Aorta (tissue), 5 donors: ENCODE measurements at regions not wholly inside any gene's neighbourhood (a gene's known extent, or its start where the extent isn't known, plus 50 kb on each side); places are given as distances from the start of the nearest gene placed in this dataset.

ENCODE experiments used
- ATAC-seq: fragments of 200-7000 bp; cut with Tn5 transposase; one replicate; pipeline ENCODE4 v1.9.1; 2022; ENCODE audit warnings: moderate library complexity; ENCODE audit not compliant: low FRiP score
- DNase-seq, 2 donors: peaks; one replicate each; pipeline ENCODE4 v3.0.0-alpha.2; 2020
- H3K27ac ChIP-seq, 2 donors: one replicate each; pipeline ENCODE4 v1.5.1; 2013; ENCODE audit warnings: low read length in 2 of 2, mild to moderate bottlenecking in 2 of 2, moderate library complexity in 2 of 2, control low read depth in 1 of 2, inconsistent platforms in 1 of 2, low read depth in 1 of 2
- H3K27me3 ChIP-seq, 2 donors: one replicate each; pipeline ENCODE4 v1.6.1; 2013; ENCODE audit warnings: control low read depth in 1 of 2, low read length in 1 of 2, mild to moderate bottlenecking in 1 of 2, moderate library complexity in 1 of 2; ENCODE audit not compliant: insufficient read depth in 2 of 2, control insufficient read depth in 1 of 2
- H3K36me3 ChIP-seq, 2 donors: one replicate each; pipeline ENCODE4 v1.6.1; 2013; ENCODE audit warnings: control low read depth in 1 of 2, low read length in 1 of 2, mild to moderate bottlenecking in 1 of 2; ENCODE audit not compliant: insufficient read depth in 2 of 2, control insufficient read depth in 1 of 2
- H3K4me1 ChIP-seq, 2 donors: one replicate each; pipeline ENCODE4 v1.6.1; 2013; ENCODE audit warnings: low read length in 2 of 2, control low read depth in 1 of 2, mild to moderate bottlenecking in 1 of 2, moderate library complexity in 1 of 2; ENCODE audit not compliant: insufficient read depth in 2 of 2, control insufficient read depth in 1 of 2
- H3K4me3 ChIP-seq, 2 donors: one replicate each; pipeline ENCODE4 v1.5.1; 2013; ENCODE audit warnings: low read length in 2 of 2, control low read depth in 1 of 2, mild to moderate bottlenecking in 1 of 2
- H3K9me3 ChIP-seq: one replicate; pipeline ENCODE4 v1.6.1; 2013; ENCODE audit warnings: mild to moderate bottlenecking, low read length; ENCODE audit not compliant: control insufficient read depth
- WGBS, 2 donors: extraction: QIAGEN DNeasy Blood & Tissue Kit; methylation state at CpG; one replicate each; pipeline ENCODE4 v1.1.7; 2013; 5-methylcytosine and 5-hydroxymethylcytosine counted together
- intact Hi-C, 2 donors: fragments of 100-400 bp; cut with DNase I; formaldehyde crosslinking; loops; one replicate each; pipeline versions ENCODE4 v1.14.2 to v1.15.0; 2022
- donor health status: healthy with polysubstance abuse.
- donor health status: Bipolar disorder and iron deficiency.
- donor health status: DM: no; HTN: no; CAD: no.
- donor health status: DM: no; HTN: no; CAD: no.
- donor health status: DM: yes; HTN: yes; CAD: no.

- WGBS, 2 donors, result 87 to 88% methylated on average over 6 of the region's 6 CpGs
- Histone ChIP-seq H3K27me3 (no peaks in the 10 kb centered on the region), H3K36me3 (no peaks in the 10 kb centered on the region), H3K4me1 (peaks cover 0 to 1% of the 10 kb centered on the region in 2 donors), H3K9me3 (no peaks in the 10 kb centered on the region), H3K4me3 (no peak overlapping the region), H3K27ac (no peak overlapping the region)
- intact Hi-C loops, result no loop called here
- no peak for DNase-seq
- ATAC-seq, result no peak
These were observed 192.0 kb downstream of the PIK3R1 start for GRCh38 chr5:68407311-68408239.

GRCh38 chr5:68408345-68408871 lies 192.9 kb downstream of the PIK3R1 start:
- H3K9me3 ChIP-seq, result no peaks in the 10 kb centered on the region
- intact Hi-C loops, result no loop called here
- no peak overlapping the region for H3K4me3 ChIP-seq
- H3K27ac ChIP-seq, result no peak overlapping the region
- ATAC-seq (no peak), DNase-seq (no peak)
- no peaks in the 10 kb centered on the region for H3K27me3 ChIP-seq
- H3K36me3 ChIP-seq, result no peaks in the 10 kb centered on the region
- peaks cover 0 to 1% of the 10 kb centered on the region in 2 donors for H3K4me1 ChIP-seq
- 97 to 98% methylated on average over 3 of the region's 3 CpGs for WGBS, 2 donors

GRCh38 chr5:68409259-68409658 lies 193.7 kb downstream of the PIK3R1 start:
- peaks cover 0 to 1% of the 10 kb centered on the region in 2 donors for H3K4me1 ChIP-seq
- no peak overlapping the region for H3K27ac ChIP-seq
- H3K4me3 ChIP-seq, result no peak overlapping the region
- no peak for DNase-seq
- no peaks in the 10 kb centered on the region for H3K9me3 ChIP-seq
- intact Hi-C loops, result no loop called here
- 31 to 34% methylated on average over 3 of the region's 3 CpGs for WGBS, 2 donors
- no peaks in the 10 kb centered on the region for H3K27me3 ChIP-seq
- no peak for ATAC-seq
- no peaks in the 10 kb centered on the region for H3K36me3 ChIP-seq

- no peak overlapping the region for H3K4me3 ChIP-seq
- H3K36me3 ChIP-seq, result no peaks in the 10 kb centered on the region
- H3K27me3 ChIP-seq, result no peaks in the 10 kb centered on the region
- intact Hi-C loops, result no loop called here
- DNase-seq (no peak), ATAC-seq (no peak)
- no peak overlapping the region for H3K27ac ChIP-seq
- H3K4me1 ChIP-seq, result peaks cover 0 to 1% of the 10 kb centered on the region in 2 donors
- WGBS, 2 donors, result 94 to 98% methylated on average over 4 of the region's 4 CpGs
- H3K9me3 ChIP-seq, result no peaks in the 10 kb centered on the region
These were observed 195.6 kb downstream of the PIK3R1 start for GRCh38 chr5:68411161-68411560.

GRCh38 chr5:68415177-68416085 lies 199.9 kb downstream of the PIK3R1 start:
- Histone ChIP-seq H3K27me3 (no peaks in the 10 kb centered on the region), H3K4me1 (peaks cover 0 to 2% of the 10 kb centered on the region in 2 donors), H3K9me3 (no peaks in the 10 kb centered on the region), H3K36me3 (no peaks in the 10 kb centered on the region), H3K27ac (no peak overlapping the region), H3K4me3 (no peak overlapping the region)
- ATAC-seq (no peak), DNase-seq (no peak)
- intact Hi-C loops, result no loop called here
- WGBS, 2 donors, result 86 to 91% methylated on average over 4 of the region's 4 CpGs

- H3K27me3 ChIP-seq, result no peaks in the 10 kb centered on the region
- no peak for DNase-seq
- peaks cover 0 to 2% of the 10 kb centered on the region in 2 donors for H3K4me1 ChIP-seq
- intact Hi-C loops, result no loop called here
- 98 to 99% methylated on average over 1 of the region's 1 CpG for WGBS, 2 donors
- no peak overlapping the region for H3K27ac ChIP-seq
- no peak for ATAC-seq
- no peaks in the 10 kb centered on the region for H3K9me3 ChIP-seq
- H3K36me3 ChIP-seq, result no peaks in the 10 kb centered on the region
- H3K4me3 ChIP-seq, result no peak overlapping the region
These were observed 201.2 kb downstream of the PIK3R1 start for GRCh38 chr5:68416714-68417113.

DNA sequence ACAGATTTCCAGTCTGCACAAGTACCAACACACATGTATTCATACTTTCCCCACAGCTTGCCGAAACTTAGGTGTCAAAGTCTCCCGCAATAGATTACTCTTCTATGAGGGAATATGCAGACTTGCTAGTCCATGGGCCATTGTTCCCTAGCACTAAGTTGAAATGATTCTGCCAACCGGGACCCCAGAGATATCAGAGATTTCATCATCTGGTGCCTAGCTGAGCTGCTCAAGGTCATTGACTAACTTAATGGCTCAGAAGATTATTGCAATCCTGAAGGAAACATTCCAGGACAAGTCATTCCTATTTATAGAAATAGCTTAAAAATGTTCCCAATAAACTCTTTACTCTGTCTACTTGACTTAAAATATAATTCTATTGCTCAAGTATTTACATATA lies 202.6 kb downstream of the PIK3R1 start:
- ATAC-seq (peak; percentile 39), DNase-seq (no peak)
- no peaks in the 10 kb centered on the region for H3K9me3 ChIP-seq
- H3K4me1 ChIP-seq, result peaks cover 0 to 2% of the 10 kb centered on the region in 2 donors
- H3K4me3 ChIP-seq, result no peak overlapping the region
- no peaks in the 10 kb centered on the region for H3K36me3 ChIP-seq
- WGBS, 2 donors, result 71 to 75% methylated on average over 3 of the region's 3 CpGs
- no peak overlapping the region for H3K27ac ChIP-seq
- intact Hi-C loops, result no loop called here
- H3K27me3 ChIP-seq, result no peaks in the 10 kb centered on the region

- Histone ChIP-seq H3K27ac (no peak overlapping the region), H3K27me3 (no peaks in the 10 kb centered on the region), H3K9me3 (no peaks in the 10 kb centered on the region), H3K4me3 (no peak overlapping the region), H3K36me3 (no peaks in the 10 kb centered on the region), H3K4me1 (peaks cover 0 to 2% of the 10 kb centered on the region in 2 donors)
- no peak for DNase-seq
- WGBS, 2 donors, result 74% methylated on average over 3 of the region's 3 CpGs
- ATAC-seq, result no peak
- intact Hi-C loops, result no loop called here
These were observed 203.1 kb downstream of the PIK3R1 start for GRCh38 chr5:68418680-68419079.
